H1 (cell line): ENCODE measurements at regions not wholly inside any gene's neighbourhood (a gene's known extent, or its start where the extent isn't known, plus 50 kb on each side); places are given as distances from the start of the nearest gene placed in this dataset.

Source experiments
- CTCF ChIA-PET: fragments of 300-600 bp; sonication (Branson Sonifier 250); formaldehyde crosslinking; loops from one replicate; lab custom pipeline; 2021; ENCODE audit not compliant: partially characterized antibody; lab: Charles Lee
- POLR2A ChIA-PET: fragments of 300-600 bp; sonication (Branson Sonifier 250); formaldehyde crosslinking; loops from one replicate; lab custom pipeline; 2021; ENCODE audit warnings: inconsistent platforms; ENCODE audit not compliant: partially characterized antibody; lab: Charles Lee
- DNase-seq, 2 experiments: peaks; one replicate each; pipeline versions ENCODE4 v3.0.0 to v3.0.0-alpha.2; 2010 to 2022; ENCODE audit warnings: low spot score in 2 of 2, low read depth in 1 of 2, mixed read lengths in 1 of 2
- FAIRE-seq: peaks from 2 replicates; lab custom pipeline; 2011; peaks lifted over from hg19 to GRCh38; lab: Jason Lieb, UNC
- H2AFZ ChIP-seq: 2 replicates; pipeline ENCODE4 v1.8.1; 2012; ENCODE audit warnings: low read length, inconsistent platforms
- H2AK5ac ChIP-seq: 2 replicates; pipeline ENCODE4 v1.6.1; 2013; ENCODE audit warnings: low read depth, low read length
- H2BK120ac ChIP-seq: replicated peaks from 2 replicates; pipeline ENCODE3; 2013; ENCODE audit warnings: low read depth, low read length, inconsistent platforms
- H2BK12ac ChIP-seq: 2 replicates; pipeline ENCODE4 v1.6.1; 2013; ENCODE audit warnings: low read depth, low read length
- H2BK15ac ChIP-seq: 2 replicates; pipeline ENCODE4 v1.6.1; 2013; ENCODE audit warnings: low read length
- H2BK20ac ChIP-seq: 2 replicates; pipeline ENCODE4 v1.6.1; 2013; ENCODE audit warnings: low read length
- H2BK5ac ChIP-seq: 2 replicates; pipeline ENCODE4 v1.6.1; 2013; ENCODE audit warnings: low read depth, low read length
- H3K14ac ChIP-seq: 2 replicates; pipeline ENCODE4 v1.6.1; 2013; ENCODE audit warnings: inconsistent platforms; ENCODE audit not compliant: insufficient read length
- H3K18ac ChIP-seq: 2 replicates; pipeline ENCODE4 v1.6.1; 2013; ENCODE audit warnings: low read length; ENCODE audit errors: extremely low read depth
- H3K23ac ChIP-seq: 2 replicates; pipeline ENCODE4 v1.6.1; 2013; ENCODE audit warnings: inconsistent platforms; ENCODE audit not compliant: insufficient read length
- H3K23me2 ChIP-seq: 2 replicates; pipeline ENCODE4 v1.6.1; 2013; ENCODE audit warnings: low read depth, low read length
- H3K27ac ChIP-seq: 2 replicates; pipeline ENCODE4 v1.6.1; 2011; ENCODE audit warnings: low read depth, low read length, inconsistent platforms
- H3K27me3 ChIP-seq, 4 experiments: replicated peaks in 1 of 4; 1 replicate in 1 of 4; 2 replicates in 3 of 4; pipeline versions ENCODE4 v1.6.1 to v1.8.1; 2011 to 2013; ENCODE audit warnings: low read length in 3 of 4, mild to moderate bottlenecking in 3 of 4, inconsistent platforms in 2 of 4, mixed read lengths in 2 of 4, moderate library complexity in 1 of 4; ENCODE audit not compliant: control insufficient read depth in 3 of 4, insufficient read depth in 3 of 4; ENCODE audit errors: extremely low read depth in 1 of 4
- H3K36me3 ChIP-seq, 4 experiments: 2 replicates each; pipeline versions ENCODE4 v1.6.1 to v1.8.1; 2011 to 2013; ENCODE audit warnings: mild to moderate bottlenecking in 4 of 4, low read length in 3 of 4, moderate library complexity in 2 of 4, control low read depth in 1 of 4, inconsistent platforms in 1 of 4; ENCODE audit not compliant: insufficient read depth in 4 of 4, control insufficient read depth in 2 of 4
- H3K4ac ChIP-seq: replicated peaks from 2 replicates; pipeline ENCODE3; 2013; ENCODE audit warnings: low read length, low read depth, mixed read lengths, inconsistent platforms; ENCODE audit not compliant: insufficient read length
- H3K4me1 ChIP-seq, 4 experiments: replicated peaks in 1 of 4; 1 replicate in 1 of 4; 2 replicates in 3 of 4; pipeline versions ENCODE4 v1.6.1 to v1.8.1; 2011 to 2013; ENCODE audit warnings: low read length in 3 of 4, inconsistent platforms in 2 of 4, mixed read lengths in 1 of 4; ENCODE audit not compliant: insufficient read depth in 4 of 4, control insufficient read depth in 3 of 4
- H3K4me2 ChIP-seq, 2 experiments: 2 replicates each; pipeline versions ENCODE4 v1.6.1 to v1.8.1; 2011 to 2013; ENCODE audit warnings: low read depth in 2 of 2, low read length in 2 of 2, control low read depth in 1 of 2, inconsistent platforms in 1 of 2, mild to moderate bottlenecking in 1 of 2; ENCODE audit not compliant: insufficient read depth in 1 of 2
- H3K4me3 ChIP-seq, 4 experiments: fragments of 200-600, 300-600 bp in 1 of 4; sonication (generic), shearing (Covaris generic), sonication (Bioruptor Twin) in 1 of 4; 2 replicates each; pipeline versions ENCODE4 v1.5.1 to v1.8.1; 2011 to 2016; ENCODE audit warnings: low read length in 4 of 4, low read depth in 3 of 4, control low read depth in 2 of 4, inconsistent platforms in 2 of 4, mild to moderate bottlenecking in 2 of 4, mixed read lengths in 1 of 4, moderate library complexity in 1 of 4; ENCODE audit not compliant: insufficient read depth in 2 of 4; ENCODE audit errors: extremely low read depth in 1 of 4
- H3K56ac ChIP-seq: replicated peaks from 2 replicates; pipeline ENCODE3; 2013; ENCODE audit warnings: low read depth, mild to moderate bottlenecking, mixed read lengths, low read length, inconsistent platforms; ENCODE audit not compliant: insufficient read length
- H3K79me1 ChIP-seq: 2 replicates; pipeline ENCODE4 v1.6.1; 2013; ENCODE audit warnings: low read depth, low read length, control low read depth
- H3K79me2 ChIP-seq, 2 experiments: 2 replicates each; pipeline versions ENCODE4 v1.6.1 to v1.8.1; 2012 to 2013; ENCODE audit warnings: low read length in 2 of 2, mild to moderate bottlenecking in 2 of 2, inconsistent platforms in 1 of 2; ENCODE audit not compliant: insufficient read depth in 2 of 2, control insufficient read depth in 1 of 2
- H3K9ac ChIP-seq, 4 experiments: replicated peaks in 1 of 4; 1 replicate in 1 of 4; 2 replicates in 3 of 4; pipeline versions ENCODE4 v1.6.1 to v1.8.1; 2011 to 2013; ENCODE audit warnings: low read depth in 3 of 4, low read length in 3 of 4, control low read depth in 2 of 4, mild to moderate bottlenecking in 2 of 4, moderate library complexity in 2 of 4, inconsistent platforms in 1 of 4; ENCODE audit errors: extremely low read depth in 1 of 4
- H3K9me3 ChIP-seq, 2 experiments: 2 replicates each; pipeline versions ENCODE4 v1.6.1 to v1.8.1; 2012 to 2013; ENCODE audit warnings: mild to moderate bottlenecking in 2 of 2, moderate library complexity in 2 of 2, control low read depth in 1 of 2, inconsistent platforms in 1 of 2, low read depth in 1 of 2, low read length in 1 of 2, mixed read lengths in 1 of 2; ENCODE audit not compliant: insufficient read depth in 2 of 2
- H4K20me1 ChIP-seq, 2 experiments: replicated peaks in 1 of 2; 2 replicates each; pipeline versions ENCODE3 to v1.8.1; 2011 to 2013; ENCODE audit warnings: inconsistent platforms in 2 of 2, low read length in 2 of 2, mild to moderate bottlenecking in 1 of 2; ENCODE audit not compliant: insufficient read depth in 2 of 2, control insufficient read depth in 1 of 2
- H4K5ac ChIP-seq: 2 replicates; pipeline ENCODE4 v1.6.1; 2013; ENCODE audit warnings: low read length, low read depth, mixed read lengths, inconsistent platforms; ENCODE audit not compliant: insufficient read length
- H4K8ac ChIP-seq: 2 replicates; pipeline ENCODE4 v1.8.0; 2013; ENCODE audit warnings: mild to moderate bottlenecking, moderate library complexity, low read length, inconsistent platforms; ENCODE audit not compliant: insufficient read depth; ENCODE audit errors: extremely low read depth
- H4K91ac ChIP-seq: replicated peaks from 2 replicates; pipeline ENCODE3; 2013; ENCODE audit warnings: low read length, mixed read lengths, inconsistent platforms; ENCODE audit not compliant: insufficient read length
- JUND ChIP-seq: IDR thresholded peaks from 2 replicates; pipeline ENCODE4 v1.6.1; 2011; ENCODE audit warnings: mild to moderate bottlenecking, improper control_type of control experiment, low read length
- MAFK ChIP-seq: IDR thresholded peaks from 2 replicates; pipeline ENCODE4 v1.6.1; 2012; ENCODE audit warnings: low read depth, mild to moderate bottlenecking, improper control_type of control experiment, low read length

- Histone ChIP-seq H2BK12ac (no peak overlapping the region), H3K9ac (no peak overlapping the region), H4K8ac (no peak overlapping the region), H3K27me3 (no peaks in the 10 kb centered on the region), H2BK120ac (no peak overlapping the region), H3K36me3 (no peaks in the 10 kb centered on the region; a peak in 1 of 8 replicates), H2BK20ac (no peak overlapping the region), H4K20me1 (no peaks in the 10 kb centered on the region), H3K4me3 (no peak overlapping the region), H3K79me1 (no peaks in the 10 kb centered on the region), H2BK15ac (no peak overlapping the region), H4K5ac (no peak overlapping the region), H2BK5ac (no peak overlapping the region), H3K23ac (no peak overlapping the region), H3K4ac (no peak overlapping the region), H3K18ac (no peak overlapping the region), H3K79me2 (no peaks in the 10 kb centered on the region), H2AK5ac (no peak overlapping the region), H3K4me1 (no peaks in the 10 kb centered on the region), H3K9me3 (no peaks in the 10 kb centered on the region), H3K23me2 (no peaks in the 10 kb centered on the region), H3K27ac (no peak overlapping the region), H3K14ac (no peak overlapping the region), H3K4me2 (no peak overlapping the region), H2AFZ (no peak overlapping the region), H3K56ac (no peak overlapping the region), H4K91ac (no peak overlapping the region)
- DNase-seq (no peak), FAIRE-seq (no peak)
- POLR2A ChIA-PET = no interaction called here
- CTCF ChIA-PET = no interaction called here
- no peak for TF ChIP-seq JUND
- 0 out of 2 replicates have a peak, but pooled peaks have one; percentile 28 for TF ChIP-seq MAFK
Observed at GRCh38 chrX:79715448-79715847, 299.1 kb upstream of the TBX22 start.
